ENCODE measurements at regions not wholly inside any gene's neighbourhood (a gene's known extent, or its start where the extent isn't known, plus 50 kb on each side); places are given as distances from the start of the nearest gene placed in this dataset.
"Not testable (repeated sequence)": the region's sequence is repeated elsewhere in the genome, so short reads cannot be mapped to it uniquely, and the experiment has no call there.

- ATAC-seq (ENCODE audit: low FRiP score) (no peak), DNase-seq (ENCODE audit: low spot score) (no peak)
- no peak for TF ChIP-seq CTCF (IDR thresholded peaks at IDR 0.05)
Observed at GRCh38 chr10:34907743-34908430, 92.8 kb upstream of the PARD3 start.

- no peak for TF ChIP-seq CTCF (IDR thresholded peaks at IDR 0.05)
- DNase-seq (ENCODE audit: low spot score), result no peak
- ATAC-seq (ENCODE audit: low FRiP score), result no peak
Observed at GRCh38 chr10:34906067-34906965, 91.2 kb upstream of the PARD3 start.

GRCh38 chr10:34905200-34905927, 90.3 kb upstream of the PARD3 start:
- ATAC-seq (ENCODE audit: low FRiP score) (no peak), DNase-seq (ENCODE audit: low spot score) (no peak)
- no peak for TF ChIP-seq CTCF (IDR thresholded peaks at IDR 0.05)

GRCh38 chr10:34904191-34904590, 89.1 kb upstream of the PARD3 start:
- ATAC-seq (ENCODE audit: low FRiP score), result no peak
- no peak for TF ChIP-seq CTCF (IDR thresholded peaks at IDR 0.05)
- DNase-seq (ENCODE audit: low spot score), result no peak

GRCh38 chr10:34899161-34899560, 84.1 kb upstream of the PARD3 start:
- ATAC-seq (ENCODE audit: low FRiP score) (no peak), DNase-seq (ENCODE audit: low spot score) (no peak)
- no peak for TF ChIP-seq CTCF (IDR thresholded peaks at IDR 0.05)

- DNase-seq (ENCODE audit: low spot score), result no peak
- TF ChIP-seq CTCF (IDR thresholded peaks at IDR 0.05), result no peak
- no peak for ATAC-seq (ENCODE audit: low FRiP score)
Observed at GRCh38 chr10:34895977-34896376, 80.9 kb upstream of the PARD3 start.

- not testable (repeated sequence) for ATAC-seq (ENCODE audit: low FRiP score); DNase-seq (ENCODE audit: low spot score)
Observed at GRCh38 chr10:34895046-34895445, 80.0 kb upstream of the PARD3 start.

- not testable (repeated sequence) for DNase-seq (ENCODE audit: low spot score); ATAC-seq (ENCODE audit: low FRiP score)
Observed at GRCh38 chr10:34892521-34892920, 77.4 kb upstream of the PARD3 start.

Measured in omental fat pad (tissue), 3 donors.